ENCODE measurements at regions not wholly inside any gene's neighbourhood (a gene's known extent, or its start where the extent isn't known, plus 50 kb on each side); places are given as distances from the start of the nearest gene placed in this dataset.

GRCh38 chr2:6497048-6497447 is 368.7 kb downstream of the CMPK2 start:
- no peak overlapping the region for H3K4me3 ChIP-seq (ENCODE audit: low read depth, low read length)
- TF ChIP-seq MAX (IDR thresholded peaks at IDR 0.05; ENCODE audit: low read depth, low read length) (no peak), CTCF (IDR thresholded peaks at IDR 0.05; ENCODE audit: low read depth, low read length) (no peak), MYC (IDR thresholded peaks at IDR 0.05; ENCODE audit: low read depth, low read length) (no peak), POLR2A (IDR thresholded peaks at IDR 0.05; ENCODE audit: extremely low read depth, insufficient read length) (no peak)
- DNase-seq (ENCODE audit: low read depth), result no peak

GRCh38 chr2:6498841-6499240 is 366.9 kb downstream of the CMPK2 start:
- no peak overlapping the region for H3K4me3 ChIP-seq (ENCODE audit: low read depth, low read length)
- DNase-seq (ENCODE audit: low read depth), result no peak
- TF ChIP-seq POLR2A (IDR thresholded peaks at IDR 0.05; ENCODE audit: extremely low read depth, insufficient read length) (no peak), MAX (IDR thresholded peaks at IDR 0.05; ENCODE audit: low read depth, low read length) (no peak), MYC (IDR thresholded peaks at IDR 0.05; ENCODE audit: low read depth, low read length) (no peak), CTCF (IDR thresholded peaks at IDR 0.05; ENCODE audit: low read depth, low read length) (no peak)

GRCh38 chr2:6499691-6500090 is 366.0 kb downstream of the CMPK2 start:
- no peak overlapping the region for H3K4me3 ChIP-seq (ENCODE audit: low read depth, low read length)
- TF ChIP-seq POLR2A (IDR thresholded peaks at IDR 0.05; ENCODE audit: extremely low read depth, insufficient read length), result no peak
- TF ChIP-seq CTCF (IDR thresholded peaks at IDR 0.05; ENCODE audit: low read depth, low read length), result no peak
- TF ChIP-seq MYC (IDR thresholded peaks at IDR 0.05; ENCODE audit: low read depth, low read length), result no peak
- TF ChIP-seq MAX (IDR thresholded peaks at IDR 0.05; ENCODE audit: low read depth, low read length), result no peak
- DNase-seq (ENCODE audit: low read depth), result no peak

GRCh38 chr2:6506361-6506794 is 359.3 kb downstream of the CMPK2 start:
- TF ChIP-seq CTCF (IDR thresholded peaks at IDR 0.05; ENCODE audit: low read depth, low read length) (no peak), POLR2A (IDR thresholded peaks at IDR 0.05; ENCODE audit: extremely low read depth, insufficient read length) (no peak)
- no peak overlapping the region for H3K4me3 ChIP-seq (ENCODE audit: low read depth, low read length)
- no peak for DNase-seq (ENCODE audit: low read depth)

GRCh38 chr2:6506859-6507258 is 358.8 kb downstream of the CMPK2 start:
- no peak for DNase-seq (ENCODE audit: low read depth)
- TF ChIP-seq CTCF (IDR thresholded peaks at IDR 0.05; ENCODE audit: low read depth, low read length) (no peak), MAX (IDR thresholded peaks at IDR 0.05; ENCODE audit: low read depth, low read length) (no peak), POLR2A (IDR thresholded peaks at IDR 0.05; ENCODE audit: extremely low read depth, insufficient read length) (no peak), MYC (IDR thresholded peaks at IDR 0.05; ENCODE audit: low read depth, low read length) (no peak)
- no peak overlapping the region for H3K4me3 ChIP-seq (ENCODE audit: low read depth, low read length)

GRCh38 chr2:6510532-6510931 is 355.2 kb downstream of the CMPK2 start:
- no peak for DNase-seq (ENCODE audit: low read depth)
- no peak for TF ChIP-seq MAX (IDR thresholded peaks at IDR 0.05; ENCODE audit: low read depth, low read length)
- TF ChIP-seq MYC (IDR thresholded peaks at IDR 0.05; ENCODE audit: low read depth, low read length), result no peak
- TF ChIP-seq POLR2A (IDR thresholded peaks at IDR 0.05; ENCODE audit: extremely low read depth, insufficient read length), result no peak
- no peak for TF ChIP-seq CTCF (IDR thresholded peaks at IDR 0.05; ENCODE audit: low read depth, low read length)
- H3K4me3 ChIP-seq (ENCODE audit: low read depth, low read length), result no peak overlapping the region
